Activated naive CD4-positive, alpha-beta T cell treated with anti-CD3 and anti-CD28 coated beads for 36 hours (primary cell): ENCODE measurements at regions not wholly inside any gene's neighbourhood (a gene's known extent, or its start where the extent isn't known, plus 50 kb on each side); places are given as distances from the start of the nearest gene placed in this dataset.
A peak's percentile ranks its signal among the peaks of the same experiment; 100 is the strongest.

ENCODE experiments used
- CTCF ChIA-PET: fragments of 350-600 bp; sonication (Branson Sonifier 250); formaldehyde crosslinking; loops from one replicate; lab custom pipeline; 2021; ENCODE audit warnings: antibody characterized with exemption; lab: Charles Lee
- DNase-seq: peaks from one replicate; pipeline ENCODE4 v3.0.0-alpha.2; 2020
- H3K27ac Mint-ChIP-seq: one replicate; pipeline ENCODE4 v1.8.0; 2021; ENCODE audit warnings: mild to moderate bottlenecking, mixed read lengths
- H3K27me3 Mint-ChIP-seq: one replicate; pipeline ENCODE4 v1.8.0; 2021; ENCODE audit warnings: low read depth, mixed read lengths
- H3K36me3 Mint-ChIP-seq: one replicate; pipeline ENCODE4 v1.8.0; 2021; ENCODE audit warnings: low read depth, mixed read lengths
- H3K4me1 Mint-ChIP-seq: one replicate; pipeline ENCODE4 v1.8.0; 2021; ENCODE audit warnings: low read depth, mixed read lengths
- H3K4me3 Mint-ChIP-seq: one replicate; pipeline ENCODE4 v1.8.0; 2021; ENCODE audit warnings: mild to moderate bottlenecking, moderate library complexity, mixed read lengths
- H3K9me3 Mint-ChIP-seq: one replicate; pipeline ENCODE4 v1.8.0; 2021; ENCODE audit warnings: mixed read lengths
- intact Hi-C: fragments of 100-400 bp; cut with micrococcal nuclease; formaldehyde crosslinking; loops from one replicate; pipeline ENCODE4 v1.15.1; 2023

GRCh38 chr2:203789618-203790017 is 78.0 kb upstream of the CTLA4 start:
- DNase-seq, result no peak
- no peak overlapping the region for H3K27ac Mint-ChIP-seq
- intact Hi-C loops, result no loop called here
- CTCF ChIA-PET, result interaction anchor here (0.9 to 1.2 kb wide), 2 partner anchors 10 to 12 kb away, joined by 3 to 5 read pairs; no protein-coding TSS in a partner anchor
- H3K4me3 Mint-ChIP-seq, result no peak overlapping the region
- H3K9me3 Mint-ChIP-seq, result no peaks in the 10 kb centered on the region
- H3K4me1 Mint-ChIP-seq, result peaks cover 9% of the 10 kb centered on the region
- H3K27me3 Mint-ChIP-seq, result no peaks in the 10 kb centered on the region
- no peaks in the 10 kb centered on the region for H3K36me3 Mint-ChIP-seq

- no peak for DNase-seq
- Mint-ChIP-seq H3K36me3 (no peaks in the 10 kb centered on the region), H3K9me3 (no peaks in the 10 kb centered on the region), H3K4me1 (peaks cover 8% of the 10 kb centered on the region), H3K27me3 (no peaks in the 10 kb centered on the region), H3K4me3 (no peak overlapping the region), H3K27ac (no peak overlapping the region)
- intact Hi-C loops, result no loop called here
- CTCF ChIA-PET, result interaction anchor here (1.0 to 1.2 kb wide), 2 partner anchors 9 to 24 kb away, joined by 4 to 5 read pairs; no protein-coding TSS in a partner anchor
These were observed 77.3 kb upstream of the CTLA4 start for GRCh38 chr2:203790134-203790852.

DNA sequence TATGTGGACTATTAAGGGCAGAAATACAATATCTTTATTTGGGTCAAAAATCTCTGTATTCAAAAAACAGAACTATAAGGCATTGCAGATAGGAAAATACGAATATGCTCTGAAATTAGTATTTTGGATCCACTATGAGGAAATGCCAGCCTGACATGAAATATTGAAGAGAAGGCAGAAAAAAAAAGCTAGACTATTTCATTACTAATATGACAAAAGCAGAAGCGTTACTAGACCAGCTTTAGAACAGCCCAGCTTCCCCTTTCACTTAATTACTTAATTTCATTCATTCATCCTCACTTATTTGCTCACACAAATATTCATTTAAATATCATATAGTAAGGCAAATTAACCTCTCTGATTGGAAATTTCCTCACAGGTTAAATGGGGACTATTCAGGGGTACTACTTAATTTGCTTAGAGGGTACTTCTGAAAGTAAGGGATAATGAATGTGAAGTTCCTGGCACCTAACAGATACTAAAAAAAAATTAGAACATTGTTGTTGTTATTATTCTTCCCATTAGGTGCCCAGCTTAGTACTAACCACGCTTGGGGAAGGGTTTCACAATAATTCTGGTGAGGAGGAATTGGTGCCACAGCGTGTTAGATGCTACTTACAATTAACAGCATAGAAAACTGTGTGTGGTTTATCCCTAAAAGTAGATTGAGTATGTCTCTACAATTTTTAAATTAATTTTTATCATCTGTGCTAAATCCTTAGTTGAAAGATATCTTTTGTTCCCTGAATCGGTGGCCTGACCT is 71.1 kb upstream of the CTLA4 start:
- Mint-ChIP-seq H3K27ac (no peak overlapping the region), H3K36me3 (no peaks in the 10 kb centered on the region), H3K4me1 (peaks cover 34% of the 10 kb centered on the region), H3K27me3 (no peaks in the 10 kb centered on the region), H3K9me3 (peaks cover 8% of the 10 kb centered on the region), H3K4me3 (no peak overlapping the region)
- CTCF ChIA-PET, result interaction anchor here (0.6 kb wide), 1 partner anchor 108 kb away, joined by 3 read pairs; no protein-coding TSS in a partner anchor
- intact Hi-C loops, result no loop called here
- no peak for DNase-seq

- intact Hi-C loops, result no loop called here
- DNase-seq, result no peak
- H3K27me3 Mint-ChIP-seq, result no peaks in the 10 kb centered on the region
- CTCF ChIA-PET, result interaction anchor here (0.6 to 1.1 kb wide), 2 partner anchors 14 to 108 kb away, joined by 3 read pairs; no protein-coding TSS in a partner anchor
- no peak overlapping the region for H3K27ac Mint-ChIP-seq
- H3K4me3 Mint-ChIP-seq, result no peak overlapping the region
- peaks cover 36% of the 10 kb centered on the region for H3K4me1 Mint-ChIP-seq
- H3K9me3 Mint-ChIP-seq, result peaks cover 12% of the 10 kb centered on the region
- no peaks in the 10 kb centered on the region for H3K36me3 Mint-ChIP-seq
These were observed 70.3 kb upstream of the CTLA4 start for GRCh38 chr2:203797276-203797675.

DNA sequence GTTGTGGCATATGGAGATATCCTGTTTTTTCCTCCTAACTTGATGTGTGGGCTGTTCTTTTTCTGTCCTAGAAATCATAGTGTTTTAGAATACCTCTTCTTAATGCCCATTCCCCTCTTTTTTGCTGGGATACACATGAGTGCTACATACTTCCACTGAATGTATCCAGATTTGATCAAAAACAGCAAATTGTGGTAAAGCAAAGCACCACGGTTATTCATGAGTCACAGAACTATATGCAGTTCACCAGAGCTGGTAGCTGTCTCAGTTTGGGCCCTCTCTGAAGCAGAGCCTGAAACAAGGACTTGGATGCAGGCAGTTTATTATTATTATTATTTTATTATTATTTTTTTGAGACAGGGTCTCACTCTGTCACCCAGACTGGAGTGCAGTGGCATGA is 69.9 kb upstream of the CTLA4 start:
- H3K4me3 Mint-ChIP-seq, result no peak overlapping the region
- H3K27me3 Mint-ChIP-seq, result no peaks in the 10 kb centered on the region
- no peak for DNase-seq
- peaks cover 40% of the 10 kb centered on the region for H3K4me1 Mint-ChIP-seq
- H3K27ac Mint-ChIP-seq, result no peak overlapping the region
- CTCF ChIA-PET, result interaction anchor here (1.1 to 2.1 kb wide), 3 partner anchors 10 to 18 kb away, joined by 3 to 9 read pairs (median 8); no protein-coding TSS in a partner anchor
- intact Hi-C loops, result no loop called here
- H3K36me3 Mint-ChIP-seq, result no peaks in the 10 kb centered on the region
- peaks cover 12% of the 10 kb centered on the region for H3K9me3 Mint-ChIP-seq

GRCh38 chr2:203798296-203799087 is 69.1 kb upstream of the CTLA4 start:
- CTCF ChIA-PET, result interaction anchor here (0.9 to 2.2 kb wide), 5 partner anchors 9 to 313 kb away, joined by 3 to 9 read pairs (median 7); no protein-coding TSS in a partner anchor
- H3K9me3 Mint-ChIP-seq, result peaks cover 12% of the 10 kb centered on the region
- intact Hi-C loops, result no loop called here
- H3K27me3 Mint-ChIP-seq, result no peaks in the 10 kb centered on the region
- H3K4me3 Mint-ChIP-seq, result no peak overlapping the region
- no peak for DNase-seq
- no peak overlapping the region for H3K27ac Mint-ChIP-seq
- no peaks in the 10 kb centered on the region for H3K36me3 Mint-ChIP-seq
- H3K4me1 Mint-ChIP-seq, result peaks cover 48% of the 10 kb centered on the region

DNA sequence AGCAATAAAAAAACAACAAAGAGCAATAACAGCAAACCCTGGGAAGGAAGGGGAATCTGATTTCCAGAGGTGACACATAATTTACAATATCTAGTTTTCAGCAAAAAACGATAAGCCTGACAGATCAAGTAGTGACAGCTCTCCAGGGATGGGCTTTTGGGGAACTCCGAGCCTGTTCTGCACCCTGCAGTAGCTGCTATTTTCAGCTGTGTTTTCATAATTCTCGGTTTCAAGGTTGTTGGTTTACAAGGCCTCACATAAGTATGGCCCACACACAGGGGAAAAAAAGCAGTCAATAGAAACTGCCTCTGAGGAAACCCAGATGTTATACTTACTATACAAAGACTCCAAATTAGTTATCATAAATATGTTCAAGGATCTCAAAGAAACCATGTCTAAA is 67.7 kb upstream of the CTLA4 start:
- Mint-ChIP-seq H3K27me3 (no peaks in the 10 kb centered on the region), H3K27ac (no peak overlapping the region), H3K4me3 (no peak overlapping the region), H3K36me3 (no peaks in the 10 kb centered on the region), H3K4me1 (peaks cover 61% of the 10 kb centered on the region), H3K9me3 (peaks cover 14% of the 10 kb centered on the region)
- intact Hi-C loops, result loop anchor here (5.0 kb wide), 1 partner anchor 1163 kb away; no protein-coding TSS in a partner anchor
- CTCF ChIA-PET, result interaction anchor here (1.9 to 2.2 kb wide), 3 partner anchors 10 to 315 kb away, joined by 5 to 8 read pairs (median 7); no protein-coding TSS in a partner anchor
- peak; percentile 46 for DNase-seq

DNA sequence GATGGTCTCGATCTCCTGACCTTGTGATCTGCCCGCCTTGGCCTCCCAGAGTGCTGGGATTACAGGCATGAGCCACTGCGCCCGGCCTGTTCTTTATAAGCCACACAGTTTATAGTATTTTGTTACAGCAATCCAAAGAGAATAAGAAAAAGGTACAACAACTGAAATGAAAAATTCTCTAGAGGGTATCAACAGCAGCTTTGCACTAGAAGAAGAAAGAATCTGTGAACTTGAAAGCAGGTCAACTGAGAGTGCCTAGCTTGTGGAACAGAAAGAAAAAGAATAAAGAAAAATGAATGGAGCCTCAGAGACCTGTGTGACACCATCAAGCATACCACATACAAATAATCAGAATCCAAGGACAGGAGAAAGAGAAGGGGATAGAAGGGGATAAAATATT is 66.8 kb upstream of the CTLA4 start:
- CTCF ChIA-PET, result interaction anchor here (0.6 to 2.2 kb wide), 2 partner anchors 22 to 316 kb away, joined by 3 to 7 read pairs; no protein-coding TSS in a partner anchor
- Mint-ChIP-seq H3K27ac (peak overlapping the region; percentile 27), H3K4me1 (peaks cover 65% of the 10 kb centered on the region), H3K9me3 (peaks cover 17% of the 10 kb centered on the region), H3K27me3 (no peaks in the 10 kb centered on the region), H3K4me3 (no peak overlapping the region), H3K36me3 (peaks cover 3% of the 10 kb centered on the region)
- DNase-seq, result no peak
- intact Hi-C loops, result loop anchor here (5.0 kb wide), 1 partner anchor 1163 kb away; no protein-coding TSS in a partner anchor

DNA sequence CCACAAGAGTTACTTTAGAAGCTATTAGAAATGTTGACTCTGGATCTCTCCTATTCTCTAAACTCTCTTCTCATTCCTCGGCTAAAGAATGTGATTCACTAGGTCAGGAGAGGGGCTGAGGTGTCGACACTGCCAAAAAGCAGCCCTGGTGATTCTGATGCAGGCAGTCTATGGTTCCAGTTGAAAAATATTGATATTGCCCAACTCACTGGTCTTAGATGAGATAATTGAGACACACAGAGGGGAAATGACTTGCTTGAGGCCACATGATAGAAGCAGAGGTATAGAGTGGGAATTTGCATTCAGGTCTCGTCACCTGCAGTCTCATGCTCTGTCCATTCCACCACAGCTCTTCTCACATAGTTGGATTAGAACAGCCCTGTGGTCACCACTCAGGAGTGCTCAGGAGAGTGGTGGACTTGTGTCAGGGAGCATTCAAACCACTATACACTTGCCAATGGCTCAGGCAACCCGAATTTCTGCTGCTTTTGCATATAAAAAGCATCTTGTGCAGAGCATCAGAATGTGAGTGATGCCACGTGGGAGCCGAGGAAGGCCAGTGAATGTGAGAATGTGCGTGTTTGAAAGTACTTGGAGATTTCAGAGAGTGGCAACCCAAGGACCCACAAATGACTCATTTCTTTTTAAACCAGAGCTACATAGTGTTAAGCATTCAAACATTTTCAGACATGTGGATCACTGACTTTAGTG is 65.1 kb upstream of the CTLA4 start:
- Mint-ChIP-seq H3K4me3 (no peak overlapping the region), H3K27me3 (no peaks in the 10 kb centered on the region), H3K27ac (peak overlapping the region; percentile 57), H3K4me1 (peaks cover 79% of the 10 kb centered on the region), H3K36me3 (peaks cover 9% of the 10 kb centered on the region), H3K9me3 (peaks cover 24% of the 10 kb centered on the region)
- intact Hi-C loops, result loop anchor here (1.0 to 5.0 kb wide), 4 partner anchors 9 to 1165 kb away; no protein-coding TSS in a partner anchor
- CTCF ChIA-PET, result interaction anchor here (0.6 to 4.4 kb wide), 8 partner anchors 9 to 107 kb away, joined by 3 to 29 read pairs (median 6); no protein-coding TSS in a partner anchor
- DNase-seq, result peak; percentile 74

DNA sequence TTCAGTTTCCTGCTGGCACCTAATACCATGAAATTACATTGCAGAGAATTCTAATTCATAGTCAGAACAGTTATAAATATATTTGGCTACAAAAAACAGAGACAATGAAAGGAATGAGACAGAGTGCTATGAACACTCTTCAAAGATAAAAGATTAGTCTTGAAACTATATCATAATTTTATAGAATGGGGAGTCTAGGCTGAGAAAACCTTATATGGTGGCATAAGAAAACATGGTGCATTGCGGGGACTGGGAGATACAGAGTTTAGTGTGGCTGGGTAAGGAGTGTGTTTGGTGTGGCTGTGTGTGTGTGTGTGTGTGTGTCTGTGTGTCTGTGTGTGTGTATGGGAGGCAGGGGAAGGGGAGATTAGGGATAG is 64.5 kb upstream of the CTLA4 start:
- CTCF ChIA-PET, result interaction anchor here (0.6 to 4.4 kb wide), 7 partner anchors 9 to 314 kb away, joined by 3 to 29 read pairs (median 9); no protein-coding TSS in a partner anchor
- Mint-ChIP-seq H3K27ac (peak overlapping the region; percentile 57), H3K4me1 (peaks cover 80% of the 10 kb centered on the region), H3K36me3 (peaks cover 9% of the 10 kb centered on the region), H3K4me3 (no peak overlapping the region), H3K27me3 (no peaks in the 10 kb centered on the region), H3K9me3 (peaks cover 24% of the 10 kb centered on the region)
- DNase-seq, result no peak
- intact Hi-C loops, result loop anchor here (1.0 to 5.0 kb wide), 4 partner anchors 8 to 1166 kb away; no protein-coding TSS in a partner anchor

GRCh38 chr2:203804070-203804469 is 63.5 kb upstream of the CTLA4 start:
- intact Hi-C loops, result loop anchor here (1.0 to 5.0 kb wide), 3 partner anchors 39 to 1167 kb away; partner anchors contain the start of gene CD28
- peak; percentile 55 for DNase-seq
- CTCF ChIA-PET, result interaction anchor here (2.0 to 4.4 kb wide), 4 partner anchors 8 to 63 kb away, joined by 9 to 29 read pairs (median 10); no protein-coding TSS in a partner anchor
- no peak overlapping the region for H3K4me3 Mint-ChIP-seq
- H3K9me3 Mint-ChIP-seq, result peaks cover 24% of the 10 kb centered on the region
- peak overlapping the region; percentile 27 for H3K27ac Mint-ChIP-seq
- peaks cover 9% of the 10 kb centered on the region for H3K36me3 Mint-ChIP-seq
- no peaks in the 10 kb centered on the region for H3K27me3 Mint-ChIP-seq
- peaks cover 75% of the 10 kb centered on the region for H3K4me1 Mint-ChIP-seq
